Adrenal gland (tissue), 5 donors: ENCODE measurements at regions not wholly inside any gene's neighbourhood (a gene's known extent, or its start where the extent isn't known, plus 50 kb on each side); places are given as distances from the start of the nearest gene placed in this dataset.

ENCODE experiments used
- POLR2A ChIP-seq, 2 donors: fragments of 450-650 bp; IDR thresholded peaks; one replicate each; pipeline ENCODE4 v1.6.1; 2017; ENCODE audit warnings: antibody characterized with exemption in 2 of 2, mild to moderate bottlenecking in 2 of 2, moderate library complexity in 1 of 2
- TF ChIP-seq, protein P1 (sequence below), 6 experiments: fragments of 450-650 bp in 4 of 6; fragments of 200-600 bp in 2 of 6; sonication (generic) in 1 of 6; IDR thresholded peaks; 1 replicate in 5 of 6; 2 replicates in 1 of 6; pipeline versions ENCODE4 v1.5.1 to v1.8.0; 2016 to 2021; ENCODE audit warnings: antibody characterized with exemption in 6 of 6, mild to moderate bottlenecking in 2 of 6, moderate library complexity in 1 of 6
- donor health status: DM: no; HTN: no; CAD: no.

GRCh38 chr2:122101319-122101718 is 345.9 kb downstream of the TSN start:
- TF ChIP-seq POLR2A (IDR thresholded peaks at IDR 0.05), result no peak
- TF ChIP-seq, protein P1, sequence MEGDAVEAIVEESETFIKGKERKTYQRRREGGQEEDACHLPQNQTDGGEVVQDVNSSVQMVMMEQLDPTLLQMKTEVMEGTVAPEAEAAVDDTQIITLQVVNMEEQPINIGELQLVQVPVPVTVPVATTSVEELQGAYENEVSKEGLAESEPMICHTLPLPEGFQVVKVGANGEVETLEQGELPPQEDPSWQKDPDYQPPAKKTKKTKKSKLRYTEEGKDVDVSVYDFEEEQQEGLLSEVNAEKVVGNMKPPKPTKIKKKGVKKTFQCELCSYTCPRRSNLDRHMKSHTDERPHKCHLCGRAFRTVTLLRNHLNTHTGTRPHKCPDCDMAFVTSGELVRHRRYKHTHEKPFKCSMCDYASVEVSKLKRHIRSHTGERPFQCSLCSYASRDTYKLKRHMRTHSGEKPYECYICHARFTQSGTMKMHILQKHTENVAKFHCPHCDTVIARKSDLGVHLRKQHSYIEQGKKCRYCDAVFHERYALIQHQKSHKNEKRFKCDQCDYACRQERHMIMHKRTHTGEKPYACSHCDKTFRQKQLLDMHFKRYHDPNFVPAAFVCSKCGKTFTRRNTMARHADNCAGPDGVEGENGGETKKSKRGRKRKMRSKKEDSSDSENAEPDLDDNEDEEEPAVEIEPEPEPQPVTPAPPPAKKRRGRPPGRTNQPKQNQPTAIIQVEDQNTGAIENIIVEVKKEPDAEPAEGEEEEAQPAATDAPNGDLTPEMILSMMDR (IDR thresholded peaks at IDR 0.05), result no peak
